D721Med (cell line): ENCODE measurements at regions not wholly inside any gene's neighbourhood (a gene's known extent, or its start where the extent isn't known, plus 50 kb on each side); places are given as distances from the start of the nearest gene placed in this dataset.
A peak's percentile ranks its signal among the peaks of the same experiment; 100 is the strongest.

Experiments used
- DNase-seq: peaks from one replicate; pipeline ENCODE4 v3.0.0; 2011; ENCODE audit warnings: low spot score; ENCODE audit not compliant: insufficient read length
- FAIRE-seq: peaks from 2 replicates; lab custom pipeline; 2011; peaks lifted over from hg19 to GRCh38; lab: Jason Lieb, UNC
- CTCF ChIP-seq: IDR thresholded peaks from 2 replicates; pipeline ENCODE4 v1.5.1; 2012; ENCODE audit warnings: mild to moderate bottlenecking, control low read depth; ENCODE audit not compliant: insufficient read depth; ENCODE audit errors: missing control alignments

- FAIRE-seq: peak; percentile 94
- DNase-seq: peak; percentile 56
- TF ChIP-seq CTCF: no peak
Measured at GRCh38 chr10:1966712-1967376, 229.5 kb upstream of the ADARB2 start.

GRCh38 chr10:1964476-1964875 lies 227.2 kb upstream of the ADARB2 start:
- FAIRE-seq (no peak), DNase-seq (no peak)
- no peak for TF ChIP-seq CTCF

GRCh38 chr10:1963341-1963740 lies 226.0 kb upstream of the ADARB2 start:
- FAIRE-seq: no peak

GRCh38 chr10:1961989-1962388 lies 224.7 kb upstream of the ADARB2 start:
- no peak for FAIRE-seq
- TF ChIP-seq CTCF: peak; percentile 11
- DNase-seq: no peak

More at GRCh38 chr10:1963341-1963740, 226.0 kb upstream of the ADARB2 start:
- TF ChIP-seq CTCF: no peak
- no peak for DNase-seq

GRCh38 chr10:1960982-1961381 lies 223.7 kb upstream of the ADARB2 start:
- DNase-seq: no peak
- TF ChIP-seq CTCF: no peak
- no peak for FAIRE-seq

GRCh38 chr10:1957057-1957456 lies 219.7 kb upstream of the ADARB2 start:
- FAIRE-seq: no peak
- DNase-seq: no peak
- no peak for TF ChIP-seq CTCF

GRCh38 chr10:1954300-1954699 lies 217.0 kb upstream of the ADARB2 start:
- no peak for FAIRE-seq
- no peak for TF ChIP-seq CTCF
- no peak for DNase-seq
